Vagina (tissue), 2 donors: ENCODE measurements at regions not wholly inside any gene's neighbourhood (a gene's known extent, or its start where the extent isn't known, plus 50 kb on each side); places are given as distances from the start of the nearest gene placed in this dataset.

ENCODE experiments used
- POLR2A ChIP-seq, 2 donors: fragments of 450-650 bp; IDR thresholded peaks; one replicate each; pipeline ENCODE4 v1.6.1; 2017; ENCODE audit warnings: antibody characterized with exemption in 2 of 2, mild to moderate bottlenecking in 2 of 2, moderate library complexity in 2 of 2
- POLR2AphosphoS5 ChIP-seq, 2 donors: sonication (generic); formaldehyde crosslinking; IDR thresholded peaks; one replicate each; pipeline ENCODE4 v1.9.0; 2017; ENCODE audit warnings: antibody characterized with exemption in 2 of 2, mild to moderate bottlenecking in 2 of 2, low read depth in 1 of 2; ENCODE audit not compliant: insufficient read depth in 1 of 2
- TF ChIP-seq, protein P1 (sequence below), 3 experiments: fragments of 450-650 bp in 2 of 3; fragments of 200-600 bp in 1 of 3; sonication (generic) in 1 of 3; IDR thresholded peaks; one replicate each; pipeline ENCODE4 v1.5.1; 2017 to 2019; ENCODE audit warnings: antibody characterized with exemption in 3 of 3, mild to moderate bottlenecking in 2 of 3, moderate library complexity in 2 of 3

DNA sequence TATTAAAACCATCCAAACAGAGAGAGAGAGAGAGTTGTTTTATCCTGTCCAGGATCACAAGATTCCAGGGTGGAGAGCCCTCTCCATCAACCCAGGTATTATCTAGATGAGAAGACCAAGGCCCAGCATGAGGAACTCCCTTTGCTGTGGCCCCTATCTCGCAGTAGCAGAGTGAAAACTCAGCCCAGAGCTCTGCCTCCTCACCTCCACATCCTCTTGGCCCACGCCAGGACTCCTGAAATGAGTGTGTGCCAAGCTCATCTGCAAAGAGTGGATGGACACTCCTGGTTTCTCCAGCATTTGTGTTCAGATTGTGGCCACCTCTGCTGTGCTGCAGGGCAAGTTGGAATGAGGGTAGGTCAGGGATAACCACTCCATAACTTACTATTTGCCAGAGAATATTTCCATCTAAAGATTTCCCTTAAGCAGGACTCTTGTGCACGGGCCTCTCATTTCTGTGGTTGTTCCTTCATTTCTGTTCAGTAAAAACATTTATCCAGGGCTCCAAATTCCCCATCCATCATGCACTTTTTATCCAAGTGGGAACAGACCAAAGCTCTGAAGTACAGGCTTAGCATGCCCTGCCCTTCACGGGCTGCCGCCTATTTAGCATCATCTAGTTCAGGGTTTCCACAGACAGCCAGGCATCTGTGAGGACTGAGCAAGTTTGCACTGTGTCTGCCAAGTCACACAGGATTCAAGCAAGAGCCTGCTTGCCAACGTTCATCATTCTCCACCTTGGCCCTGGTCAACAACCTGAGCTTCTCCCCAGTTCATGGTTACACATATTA lies 583.2 kb upstream of the ID2 start:
- TF ChIP-seq, protein P1, sequence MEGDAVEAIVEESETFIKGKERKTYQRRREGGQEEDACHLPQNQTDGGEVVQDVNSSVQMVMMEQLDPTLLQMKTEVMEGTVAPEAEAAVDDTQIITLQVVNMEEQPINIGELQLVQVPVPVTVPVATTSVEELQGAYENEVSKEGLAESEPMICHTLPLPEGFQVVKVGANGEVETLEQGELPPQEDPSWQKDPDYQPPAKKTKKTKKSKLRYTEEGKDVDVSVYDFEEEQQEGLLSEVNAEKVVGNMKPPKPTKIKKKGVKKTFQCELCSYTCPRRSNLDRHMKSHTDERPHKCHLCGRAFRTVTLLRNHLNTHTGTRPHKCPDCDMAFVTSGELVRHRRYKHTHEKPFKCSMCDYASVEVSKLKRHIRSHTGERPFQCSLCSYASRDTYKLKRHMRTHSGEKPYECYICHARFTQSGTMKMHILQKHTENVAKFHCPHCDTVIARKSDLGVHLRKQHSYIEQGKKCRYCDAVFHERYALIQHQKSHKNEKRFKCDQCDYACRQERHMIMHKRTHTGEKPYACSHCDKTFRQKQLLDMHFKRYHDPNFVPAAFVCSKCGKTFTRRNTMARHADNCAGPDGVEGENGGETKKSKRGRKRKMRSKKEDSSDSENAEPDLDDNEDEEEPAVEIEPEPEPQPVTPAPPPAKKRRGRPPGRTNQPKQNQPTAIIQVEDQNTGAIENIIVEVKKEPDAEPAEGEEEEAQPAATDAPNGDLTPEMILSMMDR (IDR thresholded peaks at IDR 0.05): no peak
- TF ChIP-seq POLR2A (IDR thresholded peaks at IDR 0.05): no peak
- no peak for TF ChIP-seq POLR2AphosphoS5 (IDR thresholded peaks at IDR 0.05; ENCODE audit: insufficient read depth in 1 of 2, low read depth in 1 of 2)
